Caco-2 (cell line): ENCODE measurements at regions not wholly inside any gene's neighbourhood (a gene's known extent, or its start where the extent isn't known, plus 50 kb on each side); places are given as distances from the start of the nearest gene placed in this dataset.

ENCODE experiments used
- BruUV-seq: library from RNA; stranded (reverse); fragments of 400-500 nt; replicated peaks from 2 replicates; lab custom pipeline; 2021; lab: Mats Ljungman, UMichigan
- CTCF ChIA-PET: fragments of 300-600 bp; sonication (Branson Sonifier 250); formaldehyde crosslinking; loops from one replicate; lab custom pipeline; 2022; ENCODE audit warnings: antibody characterized with exemption; lab: Charles Lee
- POLR2A ChIA-PET: fragments of 300-600 bp; sonication (Branson Sonifier 250); formaldehyde crosslinking; loops from one replicate; lab custom pipeline; 2022; ENCODE audit warnings: antibody characterized with exemption; lab: Charles Lee
- DNase-seq, 2 experiments: peaks; one replicate each; pipeline versions ENCODE4 v3.0.0 to v3.0.0-alpha.2; 2020 to 2022
- H3K27me3 ChIP-seq: replicated peaks from 2 replicates; pipeline ENCODE4 v1.6.0; 2011; ENCODE audit warnings: low read length; ENCODE audit not compliant: control insufficient read depth, insufficient read depth
- H3K36me3 ChIP-seq: 2 replicates; pipeline ENCODE4 v1.5.1; 2011; ENCODE audit warnings: low read length; ENCODE audit not compliant: control insufficient read depth, insufficient read depth
- H3K4me1 ChIP-seq: fragments of 250-450 bp; sonication (Bioruptor Pico); 2 replicates; pipeline ENCODE4 v1.5.1; 2020; ENCODE audit warnings: mild to moderate bottlenecking
- H3K4me3 ChIP-seq: 2 replicates; pipeline ENCODE4 v1.5.1; 2011; ENCODE audit warnings: low read depth, mild to moderate bottlenecking, control low read depth, low read length
- H3K9me3 ChIP-seq: fragments of 250-450 bp; sonication (Bioruptor Pico); 2 replicates; pipeline ENCODE4 v1.5.1; 2020; ENCODE audit warnings: mild to moderate bottlenecking, moderate library complexity
- H3K27ac Mint-ChIP-seq: one replicate; pipeline ENCODE4 v1.8.0; 2022; ENCODE audit warnings: mixed read lengths; ENCODE audit not compliant: unreplicated experiment
- H3K27me3 Mint-ChIP-seq: one replicate; pipeline ENCODE4 v1.8.0; 2022; ENCODE audit warnings: mixed read lengths; ENCODE audit not compliant: insufficient read depth, unreplicated experiment
- H3K36me3 Mint-ChIP-seq: one replicate; pipeline ENCODE4 v1.8.0; 2022; ENCODE audit warnings: mild to moderate bottlenecking, mixed read lengths; ENCODE audit not compliant: insufficient read depth, unreplicated experiment
- H3K4me1 Mint-ChIP-seq: one replicate; pipeline ENCODE4 v1.8.0; 2022; ENCODE audit warnings: low read depth, mixed read lengths; ENCODE audit not compliant: unreplicated experiment
- H3K4me3 Mint-ChIP-seq: one replicate; pipeline ENCODE4 v1.8.0; 2022; ENCODE audit warnings: mild to moderate bottlenecking, moderate library complexity, mixed read lengths; ENCODE audit not compliant: unreplicated experiment
- H3K9me3 Mint-ChIP-seq: one replicate; pipeline ENCODE4 v1.8.0; 2022; ENCODE audit warnings: mixed read lengths; ENCODE audit not compliant: unreplicated experiment
- intact Hi-C: fragments of 100-400 bp; cut with micrococcal nuclease; formaldehyde crosslinking; loops from one replicate; pipeline ENCODE4 v1.10.0; 2022; ENCODE audit not compliant: unreplicated experiment
- TF ChIP-seq, protein P1 (sequence below), 2 experiments: fragments of 200-600 bp in 1 of 2; IDR thresholded peaks; 1 replicate in 1 of 2; 2 replicates in 1 of 2; pipeline versions ENCODE4 v1.5.1 to v1.8.0; 2011 to 2022; ENCODE audit warnings: antibody characterized with exemption in 1 of 2, control low read depth in 1 of 2, inconsistent platforms in 1 of 2, low read depth in 1 of 2, low read length in 1 of 2, mild to moderate bottlenecking in 1 of 2, moderate library complexity in 1 of 2; ENCODE audit not compliant: insufficient read depth in 1 of 2, severe bottlenecking in 1 of 2, unreplicated experiment in 1 of 2

DNA sequence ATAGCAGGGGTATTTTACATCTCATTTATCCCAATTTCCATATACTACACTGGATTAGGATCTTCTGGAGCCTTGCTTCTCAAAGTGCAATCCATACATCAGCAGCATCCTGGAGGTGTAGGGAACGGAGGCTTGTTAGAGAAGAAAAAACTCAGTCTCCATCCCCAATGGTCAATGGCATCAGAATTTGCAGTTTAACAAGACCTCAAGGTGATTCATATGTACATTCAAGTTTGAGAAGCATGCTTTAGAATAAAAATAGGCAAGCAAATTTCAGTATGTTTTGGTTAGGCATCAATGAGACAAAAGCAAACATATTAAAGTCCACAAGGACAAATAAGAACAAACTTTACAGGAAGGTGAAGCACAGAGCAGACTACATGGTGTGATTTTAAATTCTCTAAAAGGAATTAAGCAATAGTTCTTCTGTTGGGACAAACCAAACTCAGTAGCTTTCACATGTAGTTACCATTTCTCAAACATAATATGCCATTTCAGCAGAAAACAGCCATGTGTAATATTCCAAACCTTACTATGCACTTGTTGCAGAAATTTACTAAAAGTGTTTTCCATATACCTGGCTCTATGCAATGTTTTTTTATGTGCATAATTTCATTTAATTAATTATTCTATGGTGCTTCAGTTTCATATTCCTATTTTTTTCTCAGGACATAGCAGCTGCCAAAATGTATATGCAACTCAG is 360.3 kb upstream of the NECTIN3 start:
- BruUV-seq = no TSS peak
- intact Hi-C loops = no loop called here
- H3K9me3 Mint-ChIP-seq = peaks cover 19% of the 10 kb centered on the region

DNA sequence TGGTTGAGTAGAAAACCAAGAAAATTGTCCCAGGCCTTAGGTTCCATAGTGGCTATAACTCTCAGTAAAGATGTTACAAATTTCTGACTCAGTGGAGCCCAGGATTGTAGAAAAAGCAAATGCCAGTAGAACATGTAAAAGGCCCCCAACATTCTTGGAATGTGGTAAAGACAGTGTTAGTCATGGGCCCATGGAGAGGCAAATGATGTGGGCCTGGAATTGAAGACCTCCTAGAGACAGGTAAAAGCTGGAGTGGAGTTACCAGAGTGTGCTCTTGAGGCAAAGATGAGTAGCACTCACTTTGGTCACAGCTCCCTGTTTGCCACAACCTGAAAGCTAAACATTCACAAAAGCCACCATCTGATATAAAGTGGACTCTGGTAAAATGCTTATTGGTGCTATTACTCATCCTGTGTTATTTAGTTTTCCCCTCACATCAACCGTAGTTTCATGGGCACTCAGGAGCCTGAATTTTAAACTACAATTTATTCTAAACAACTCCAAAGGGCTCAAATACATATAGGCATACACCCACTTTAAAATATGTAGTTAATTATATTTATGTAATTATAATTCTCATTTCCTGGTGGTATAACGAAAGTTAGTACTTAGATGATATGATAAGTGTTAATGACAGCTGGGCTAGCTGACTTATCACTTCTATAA is 359.6 kb upstream of the NECTIN3 start:
- no peaks in the 10 kb centered on the region for H3K27me3 ChIP-seq
- DNase-seq = no peak
- 0 out of 2 replicates have a peak, but pooled peaks cover 4% of the 10 kb centered on the region for H3K4me1 ChIP-seq
- Mint-ChIP-seq H3K36me3 (no peaks in the 10 kb centered on the region), H3K27me3 (no peaks in the 10 kb centered on the region), H3K9me3 (peaks cover 12% of the 10 kb centered on the region), H3K4me1 (peaks cover 6% of the 10 kb centered on the region), H3K27ac (no peak overlapping the region), H3K4me3 (no peak overlapping the region)
- POLR2A ChIA-PET = no interaction called here
- no peaks in the 10 kb centered on the region for H3K9me3 ChIP-seq
- intact Hi-C loops = no loop called here
- H3K4me3 ChIP-seq = no peak overlapping the region
- H3K36me3 ChIP-seq = no peaks in the 10 kb centered on the region
- TF ChIP-seq, protein P1, sequence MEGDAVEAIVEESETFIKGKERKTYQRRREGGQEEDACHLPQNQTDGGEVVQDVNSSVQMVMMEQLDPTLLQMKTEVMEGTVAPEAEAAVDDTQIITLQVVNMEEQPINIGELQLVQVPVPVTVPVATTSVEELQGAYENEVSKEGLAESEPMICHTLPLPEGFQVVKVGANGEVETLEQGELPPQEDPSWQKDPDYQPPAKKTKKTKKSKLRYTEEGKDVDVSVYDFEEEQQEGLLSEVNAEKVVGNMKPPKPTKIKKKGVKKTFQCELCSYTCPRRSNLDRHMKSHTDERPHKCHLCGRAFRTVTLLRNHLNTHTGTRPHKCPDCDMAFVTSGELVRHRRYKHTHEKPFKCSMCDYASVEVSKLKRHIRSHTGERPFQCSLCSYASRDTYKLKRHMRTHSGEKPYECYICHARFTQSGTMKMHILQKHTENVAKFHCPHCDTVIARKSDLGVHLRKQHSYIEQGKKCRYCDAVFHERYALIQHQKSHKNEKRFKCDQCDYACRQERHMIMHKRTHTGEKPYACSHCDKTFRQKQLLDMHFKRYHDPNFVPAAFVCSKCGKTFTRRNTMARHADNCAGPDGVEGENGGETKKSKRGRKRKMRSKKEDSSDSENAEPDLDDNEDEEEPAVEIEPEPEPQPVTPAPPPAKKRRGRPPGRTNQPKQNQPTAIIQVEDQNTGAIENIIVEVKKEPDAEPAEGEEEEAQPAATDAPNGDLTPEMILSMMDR (IDR thresholded peaks at IDR 0.05; ENCODE audit: insufficient read depth in 1 of 2, low read depth in 1 of 2, low read length in 1 of 2, severe bottlenecking in 1 of 2, unreplicated experiment in 1 of 2) = no peak
- BruUV-seq = no TSS peak
- CTCF ChIA-PET = no interaction called here

More for the DNA sequence above, 360.3 kb upstream of the NECTIN3 start:
- H3K4me3 ChIP-seq = no peak overlapping the region
- peaks cover 6% of the 10 kb centered on the region for H3K4me1 Mint-ChIP-seq
- 0 out of 2 replicates have a peak, but pooled peaks cover 4% of the 10 kb centered on the region for H3K4me1 ChIP-seq
- no peak for DNase-seq
- no peak overlapping the region for H3K27ac Mint-ChIP-seq
- H3K27me3 ChIP-seq = no peaks in the 10 kb centered on the region
- no peaks in the 10 kb centered on the region for H3K36me3 Mint-ChIP-seq
- H3K27me3 Mint-ChIP-seq = no peaks in the 10 kb centered on the region
- ChIA-PET CTCF (no interaction called here), POLR2A (no interaction called here)
- H3K4me3 Mint-ChIP-seq = no peak overlapping the region
- H3K36me3 ChIP-seq = no peaks in the 10 kb centered on the region
- TF ChIP-seq, protein P1 (IDR thresholded peaks at IDR 0.05; ENCODE audit: insufficient read depth in 1 of 2, low read depth in 1 of 2, low read length in 1 of 2, severe bottlenecking in 1 of 2, unreplicated experiment in 1 of 2) = no peak
- no peaks in the 10 kb centered on the region; the same call in 1 of the 2 replicates for H3K9me3 ChIP-seq

DNA sequence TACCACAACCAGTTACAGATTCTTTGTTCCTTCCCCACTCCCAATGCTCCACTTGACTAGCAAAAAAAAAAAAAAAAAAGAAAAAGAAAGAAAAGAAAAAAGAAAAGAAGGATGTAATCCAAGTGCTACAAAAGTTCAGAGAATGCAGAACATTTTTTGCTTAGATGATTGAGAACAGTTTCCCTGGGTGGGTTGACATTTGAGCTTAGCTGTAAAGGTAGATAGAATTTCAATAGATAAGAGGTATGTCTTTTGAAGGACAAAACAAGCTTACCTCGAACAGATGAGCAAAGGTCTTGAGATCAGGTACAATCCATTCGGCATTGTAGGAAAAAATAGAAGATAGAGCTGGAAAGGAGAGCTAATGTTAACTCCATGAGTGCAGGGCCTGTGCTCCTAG is 344.6 kb upstream of the NECTIN3 start:
- BruUV-seq = no TSS peak
- no peaks in the 10 kb centered on the region for H3K9me3 ChIP-seq
- intact Hi-C loops = loop anchor here (10.0 kb wide), 1 partner anchor 72 kb away; no protein-coding TSS in a partner anchor
- CTCF ChIA-PET = interaction anchor here (0.7 kb wide), 1 partner anchor 85 kb away, joined by 4 read pairs; no protein-coding TSS in a partner anchor
- peaks cover 25% of the 10 kb centered on the region for H3K9me3 Mint-ChIP-seq
- H3K36me3 Mint-ChIP-seq = peaks cover 4% of the 10 kb centered on the region
- TF ChIP-seq, protein P1 (IDR thresholded peaks at IDR 0.05; ENCODE audit: insufficient read depth in 1 of 2, low read depth in 1 of 2, low read length in 1 of 2, severe bottlenecking in 1 of 2, unreplicated experiment in 1 of 2) = no peak
- H3K4me1 ChIP-seq = peaks cover 22% of the 10 kb centered on the region
- H3K4me3 Mint-ChIP-seq = peak overlapping the region; percentile 28
- no peak overlapping the region for H3K4me3 ChIP-seq
- DNase-seq = peak in 1 of 2 experiments; percentile 7
- peak overlapping the region; percentile 84 for H3K27ac Mint-ChIP-seq
- no peaks in the 10 kb centered on the region for H3K27me3 Mint-ChIP-seq
- peaks cover 28% of the 10 kb centered on the region for H3K4me1 Mint-ChIP-seq
- no peaks in the 10 kb centered on the region for H3K36me3 ChIP-seq
- POLR2A ChIA-PET = interaction anchor here (0.7 kb wide), 3 partner anchors 17 to 150 kb away, joined by 7 to 9 read pairs (median 9); no protein-coding TSS in a partner anchor
- H3K27me3 ChIP-seq = no peaks in the 10 kb centered on the region
